GM13976 (cell line): ENCODE measurements at regions not wholly inside any gene's neighbourhood (a gene's known extent, or its start where the extent isn't known, plus 50 kb on each side); places are given as distances from the start of the nearest gene placed in this dataset.

Experiments
- DNase-seq: peaks from one replicate; pipeline ENCODE4 v3.0.0; 2012; ENCODE audit warnings: low spot score
- CTCF ChIP-seq: IDR thresholded peaks from 2 replicates; pipeline ENCODE4 v1.5.1; 2012; ENCODE audit warnings: borderline replicate concordance, mild to moderate bottlenecking; ENCODE audit not compliant: insufficient read depth; ENCODE audit errors: extremely low read depth, missing control alignments, control extremely low read depth
- in situ Hi-C: fragments of 300-500 bp; cut with MboI; formaldehyde crosslinking; loops from one replicate; pipeline ENCODE4 v1.12.0; 2022; ENCODE audit warnings: low sequenced_read_pairs, mixed read lengths, inconsistent platforms; ENCODE audit not compliant: unreplicated experiment

GRCh38 chr2:65599693-65600092 lies 167.3 kb upstream of the SPRED2 start:
- in situ Hi-C loops = no loop called here
- no peak for DNase-seq
- no peak for TF ChIP-seq CTCF

- no peak for TF ChIP-seq CTCF
- in situ Hi-C loops = no loop called here
- no peak for DNase-seq
These were observed 166.6 kb upstream of the SPRED2 start for GRCh38 chr2:65598996-65599395.

- DNase-seq = no peak
- in situ Hi-C loops = no loop called here
- TF ChIP-seq CTCF = no peak
These were observed 165.9 kb upstream of the SPRED2 start for GRCh38 chr2:65598264-65598663.

- no peak for DNase-seq
- TF ChIP-seq CTCF = no peak
- in situ Hi-C loops = no loop called here
These were observed 163.2 kb upstream of the SPRED2 start for GRCh38 chr2:65595630-65596029.

GRCh38 chr2:65594150-65594549 lies 161.8 kb upstream of the SPRED2 start:
- in situ Hi-C loops = no loop called here
- DNase-seq = no peak
- no peak for TF ChIP-seq CTCF

- no peak for TF ChIP-seq CTCF
- DNase-seq = no peak
- in situ Hi-C loops = no loop called here
These were observed 157.3 kb upstream of the SPRED2 start for GRCh38 chr2:65589667-65590066.

- in situ Hi-C loops = no loop called here
- TF ChIP-seq CTCF = no peak
- no peak for DNase-seq
These were observed 155.4 kb upstream of the SPRED2 start for GRCh38 chr2:65587779-65588178.
